HEK293 (cell line): ENCODE measurements at regions not wholly inside any gene's neighbourhood (a gene's known extent, or its start where the extent isn't known, plus 50 kb on each side); places are given as distances from the start of the nearest gene placed in this dataset.

Experiments
- CTCF ChIP-seq: fragments of 450-650 bp; formaldehyde crosslinking; IDR thresholded peaks from 2 replicates; pipeline ENCODE4 v1.5.1; 2016; ENCODE audit warnings: missing biosample characterization, missing genetic modification characterization
- ZBTB1 ChIP-seq: fragments of 450-650 bp; formaldehyde crosslinking; IDR thresholded peaks from 2 replicates; pipeline ENCODE4 v1.5.1; 2016; ENCODE audit warnings: missing biosample characterization, missing genetic modification characterization
- ZNF426 ChIP-seq: fragments of 450-650 bp; formaldehyde crosslinking; IDR thresholded peaks from 2 replicates; pipeline ENCODE4 v1.5.1; 2017; ENCODE audit warnings: missing biosample characterization, missing genetic modification characterization, mild to moderate bottlenecking, inconsistent platforms, moderate library complexity
- TF ChIP-seq, protein P1 (sequence below): fragments of 450-650 bp; IDR thresholded peaks from 2 replicates; pipeline ENCODE4 v1.5.1; 2018; ENCODE audit warnings: missing biosample characterization, mild to moderate bottlenecking, missing genetic modification characterization

DNA sequence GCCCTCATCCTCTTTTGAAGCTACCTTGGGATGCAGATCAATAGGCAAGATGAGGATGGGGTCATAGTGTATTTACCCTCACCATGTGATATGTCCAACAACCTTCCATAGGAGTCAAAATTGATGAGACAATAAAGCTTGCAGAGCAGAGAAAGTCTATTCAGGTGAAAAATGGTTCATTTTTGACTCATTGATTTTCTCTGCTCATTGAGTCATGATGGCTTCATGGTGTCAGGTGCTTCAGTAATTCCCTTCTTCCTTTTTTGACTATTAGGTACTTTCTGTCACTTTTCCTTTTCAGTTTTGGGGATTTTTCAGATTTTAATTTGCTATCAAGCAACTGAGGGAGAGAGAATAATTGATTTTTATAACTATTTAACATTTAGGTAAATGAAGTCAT, 55.9 kb upstream of the IL2 start:
- TF ChIP-seq ZBTB1 (tag by site-specific recombination) (no peak), ZNF426 (tag by site-specific recombination) (no peak), CTCF (no peak)
- TF ChIP-seq, protein P1, sequence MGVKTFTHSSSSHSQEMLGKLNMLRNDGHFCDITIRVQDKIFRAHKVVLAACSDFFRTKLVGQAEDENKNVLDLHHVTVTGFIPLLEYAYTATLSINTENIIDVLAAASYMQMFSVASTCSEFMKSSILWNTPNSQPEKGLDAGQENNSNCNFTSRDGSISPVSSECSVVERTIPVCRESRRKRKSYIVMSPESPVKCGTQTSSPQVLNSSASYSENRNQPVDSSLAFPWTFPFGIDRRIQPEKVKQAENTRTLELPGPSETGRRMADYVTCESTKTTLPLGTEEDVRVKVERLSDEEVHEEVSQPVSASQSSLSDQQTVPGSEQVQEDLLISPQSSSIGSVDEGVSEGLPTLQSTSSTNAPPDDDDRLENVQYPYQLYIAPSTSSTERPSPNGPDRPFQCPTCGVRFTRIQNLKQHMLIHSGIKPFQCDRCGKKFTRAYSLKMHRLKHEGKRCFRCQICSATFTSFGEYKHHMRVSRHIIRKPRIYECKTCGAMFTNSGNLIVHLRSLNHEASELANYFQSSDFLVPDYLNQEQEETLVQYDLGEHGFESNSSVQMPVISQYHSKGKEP = no peak
